B cell (primary cell): ENCODE measurements at regions not wholly inside any gene's neighbourhood (a gene's known extent, or its start where the extent isn't known, plus 50 kb on each side); places are given as distances from the start of the nearest gene placed in this dataset.

Experiments used
- ATAC-seq: fragments of 200-7000 bp; cut with Tn5 transposase; one replicate; pipeline ENCODE4 v1.10.0; 2021; ENCODE audit warnings: low read depth, mild to moderate bottlenecking, moderate number of reproducible peaks, moderate library complexity
- CTCF ChIA-PET: fragments of 350-600 bp; sonication (Branson Sonifier 250); formaldehyde crosslinking; loops from one replicate; lab custom pipeline; 2021; ENCODE audit warnings: antibody characterized with exemption, inconsistent platforms; lab: Charles Lee
- POLR2A ChIA-PET: fragments of 350-600 bp; sonication (Branson Sonifier 250); formaldehyde crosslinking; loops from one replicate; lab custom pipeline; 2021; ENCODE audit warnings: antibody characterized with exemption; lab: Charles Lee
- DNase-seq: peaks from one replicate; pipeline ENCODE4 v3.0.0; 2013
- H2AFZ ChIP-seq: 2 replicates; pipeline ENCODE4 v1.6.1; 2012; ENCODE audit warnings: mild to moderate bottlenecking, low read depth, low read length; ENCODE audit not compliant: insufficient read depth, poor library complexity, severe bottlenecking
- H3K27ac ChIP-seq, 2 donors: 1 replicate in 1 of 2; 2 replicates in 1 of 2; pipeline ENCODE4 v1.5.1; 2012 to 2013; ENCODE audit warnings: low read length in 2 of 2, mild to moderate bottlenecking in 2 of 2, moderate library complexity in 1 of 2
- H3K27me3 ChIP-seq, 4 experiments: fragments of 200-600 bp in 1 of 4; sonication (generic) in 1 of 4; replicated peaks in 1 of 4; 1 replicate in 2 of 4; 2 replicates in 2 of 4; pipeline versions ENCODE4 v1.6.1 to v1.7.0; 2013 to 2016; ENCODE audit warnings: low read length in 3 of 4, mild to moderate bottlenecking in 2 of 4, mixed read lengths in 1 of 4, moderate library complexity in 1 of 4; ENCODE audit not compliant: insufficient read depth in 4 of 4, control insufficient read depth in 3 of 4; ENCODE audit errors: control extremely low read depth in 1 of 4
- H3K36me3 ChIP-seq, 2 experiments: replicated peaks in 1 of 2; 1 replicate in 1 of 2; 2 replicates in 1 of 2; pipeline versions ENCODE4 v1.6.1 to v1.7.1; 2013; ENCODE audit warnings: low read length in 1 of 2; ENCODE audit not compliant: insufficient read depth in 2 of 2, control insufficient read depth in 1 of 2; ENCODE audit errors: control extremely low read depth in 1 of 2, extremely low read depth in 1 of 2
- H3K4me1 ChIP-seq, 2 donors: fragments of 200-600 bp in 1 of 2; sonication (generic) in 1 of 2; 1 replicate in 1 of 2; 2 replicates in 1 of 2; pipeline versions ENCODE4 v1.5.1 to v1.6.1; 2013 to 2017; ENCODE audit warnings: low read length in 2 of 2; ENCODE audit not compliant: control insufficient read depth in 2 of 2, insufficient read depth in 2 of 2
- H3K4me2 ChIP-seq: replicated peaks from 2 replicates; pipeline ENCODE3; 2012; ENCODE audit warnings: mild to moderate bottlenecking, low read depth, low read length; ENCODE audit not compliant: poor library complexity, severe bottlenecking
- H3K4me3 ChIP-seq, 5 experiments: fragments of 200-600 bp in 1 of 5; sonication (generic) in 1 of 5; 1 replicate in 3 of 5; 2 replicates in 2 of 5; pipeline versions ENCODE4 v1.5.1 to v1.7.0; 2011 to 2016; ENCODE audit warnings: low read length in 4 of 5, mild to moderate bottlenecking in 4 of 5, low read depth in 2 of 5, control low read depth in 1 of 5, moderate library complexity in 1 of 5; ENCODE audit not compliant: insufficient read depth in 1 of 5; ENCODE audit errors: control extremely low read depth in 1 of 5, extremely low read depth in 1 of 5
- H3K79me2 ChIP-seq: fragments of 200-600 bp; sonication (generic); one replicate; pipeline ENCODE4 v1.6.0; 2016; ENCODE audit warnings: low read length; ENCODE audit not compliant: control insufficient read depth, insufficient read depth
- H3K9ac ChIP-seq: fragments of 200-600 bp; sonication (generic); 2 replicates; pipeline ENCODE4 v1.6.1; 2017; ENCODE audit warnings: mild to moderate bottlenecking, low read length, moderate library complexity
- H3K9me3 ChIP-seq, 3 donors: one replicate each; pipeline versions ENCODE4 v1.6.1 to v1.7.1; 2013; ENCODE audit warnings: low read length in 2 of 3; ENCODE audit not compliant: control insufficient read depth in 2 of 3, insufficient read depth in 1 of 3; ENCODE audit errors: control extremely low read depth in 1 of 3
- H4K20me1 ChIP-seq: 2 replicates; pipeline ENCODE4 v1.6.0; 2012; ENCODE audit warnings: mild to moderate bottlenecking, low read length; ENCODE audit not compliant: insufficient read depth, control insufficient read depth, poor library complexity, severe bottlenecking
- H3K27ac Mint-ChIP-seq: one replicate; pipeline ENCODE4 v1.8.0; 2021; ENCODE audit warnings: mixed read lengths
- H3K27me3 Mint-ChIP-seq: one replicate; pipeline ENCODE4 v1.8.0; 2021; ENCODE audit warnings: mixed read lengths
- H3K4me1 Mint-ChIP-seq: one replicate; pipeline ENCODE4 v1.8.0; 2021; ENCODE audit warnings: mixed read lengths
- H3K4me3 Mint-ChIP-seq: one replicate; pipeline ENCODE4 v1.8.0; 2021; ENCODE audit warnings: mixed read lengths
- H3K9me3 Mint-ChIP-seq: one replicate; pipeline ENCODE4 v1.8.0; 2022; ENCODE audit warnings: mixed read lengths; ENCODE audit not compliant: insufficient read depth
- EZH2 ChIP-seq: IDR thresholded peaks from 2 replicates; pipeline ENCODE4 v1.6.1; 2012; ENCODE audit warnings: borderline replicate concordance, low read depth, mild to moderate bottlenecking, moderate library complexity, low read length; ENCODE audit not compliant: insufficient read depth, poor library complexity, severe bottlenecking
- WGBS: methylation state at CpG from one replicate; pipeline ENCODE4 v1.1.5; 2013; ENCODE audit warnings: missing lambda C conversion rate; ENCODE audit not compliant: insufficient coverage; 5-methylcytosine and 5-hydroxymethylcytosine counted together
- intact Hi-C: fragments of 100-400 bp; cut with micrococcal nuclease; formaldehyde crosslinking; loops from one replicate; pipeline ENCODE4 v1.10.0; 2022
- TF ChIP-seq, protein P1 (sequence below): fragments of 200-600 bp; IDR thresholded peaks from one replicate; pipeline ENCODE4 v1.8.0; 2022; ENCODE audit warnings: antibody characterized with exemption, mild to moderate bottlenecking

DNA sequence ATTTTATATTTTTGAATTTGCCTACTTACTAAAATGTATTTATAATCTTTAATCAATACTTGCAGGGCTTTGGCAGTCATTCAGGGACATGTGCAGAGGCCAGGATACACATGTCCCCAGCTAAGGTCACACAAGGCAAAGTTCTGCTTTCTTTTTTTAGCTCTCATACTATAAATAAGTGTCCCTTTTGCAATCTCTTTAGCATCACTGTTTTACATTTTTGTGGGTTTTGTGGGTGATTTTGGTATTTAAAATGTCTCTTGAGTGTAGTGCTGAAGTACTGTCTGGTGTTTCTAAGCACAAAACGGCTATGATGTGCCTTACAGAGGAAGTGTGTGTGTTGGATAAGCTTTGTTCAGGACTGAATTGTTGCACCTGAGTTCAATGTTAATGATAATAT lies 309.0 kb upstream of the GULP1 start:
- ChIA-PET POLR2A (no interaction called here), CTCF (no interaction called here)
- Mint-ChIP-seq H3K4me1 (peaks cover 6% of the 10 kb centered on the region), H3K27ac (no peak overlapping the region), H3K4me3 (no peak overlapping the region), H3K9me3 (no peaks in the 10 kb centered on the region), H3K27me3 (no peaks in the 10 kb centered on the region)
- Histone ChIP-seq H3K4me1 (peaks cover 9 to 16% of the 10 kb centered on the region in 2 donors), H3K9me3 (no peaks in the 10 kb centered on the region), H3K79me2 (no peaks in the 10 kb centered on the region), H3K4me3 (no peak overlapping the region), H3K36me3 (no peaks in the 10 kb centered on the region), H3K27ac (no peak overlapping the region), H3K27me3 (no peaks in the 10 kb centered on the region), H4K20me1 (no peaks in the 10 kb centered on the region), H3K9ac (no peak overlapping the region), H2AFZ (no peak overlapping the region), H3K4me2 (peak overlapping the region; percentile 15)
- no peak for ATAC-seq
- TF ChIP-seq EZH2, result no peak
- TF ChIP-seq, protein P1, sequence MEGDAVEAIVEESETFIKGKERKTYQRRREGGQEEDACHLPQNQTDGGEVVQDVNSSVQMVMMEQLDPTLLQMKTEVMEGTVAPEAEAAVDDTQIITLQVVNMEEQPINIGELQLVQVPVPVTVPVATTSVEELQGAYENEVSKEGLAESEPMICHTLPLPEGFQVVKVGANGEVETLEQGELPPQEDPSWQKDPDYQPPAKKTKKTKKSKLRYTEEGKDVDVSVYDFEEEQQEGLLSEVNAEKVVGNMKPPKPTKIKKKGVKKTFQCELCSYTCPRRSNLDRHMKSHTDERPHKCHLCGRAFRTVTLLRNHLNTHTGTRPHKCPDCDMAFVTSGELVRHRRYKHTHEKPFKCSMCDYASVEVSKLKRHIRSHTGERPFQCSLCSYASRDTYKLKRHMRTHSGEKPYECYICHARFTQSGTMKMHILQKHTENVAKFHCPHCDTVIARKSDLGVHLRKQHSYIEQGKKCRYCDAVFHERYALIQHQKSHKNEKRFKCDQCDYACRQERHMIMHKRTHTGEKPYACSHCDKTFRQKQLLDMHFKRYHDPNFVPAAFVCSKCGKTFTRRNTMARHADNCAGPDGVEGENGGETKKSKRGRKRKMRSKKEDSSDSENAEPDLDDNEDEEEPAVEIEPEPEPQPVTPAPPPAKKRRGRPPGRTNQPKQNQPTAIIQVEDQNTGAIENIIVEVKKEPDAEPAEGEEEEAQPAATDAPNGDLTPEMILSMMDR, result no peak
- intact Hi-C loops, result no loop called here
- no CpG with 5 or more reads among the region's 1 CpG for WGBS
- DNase-seq, result peak; percentile 19

GRCh38 chr2:187985195-187985594 lies 306.5 kb upstream of the GULP1 start:
- Histone ChIP-seq H3K79me2 (no peaks in the 10 kb centered on the region), H3K9me3 (no peaks in the 10 kb centered on the region), H3K27ac (no peak overlapping the region), H3K27me3 (no peaks in the 10 kb centered on the region), H3K36me3 (no peaks in the 10 kb centered on the region), H3K4me3 (no peak overlapping the region), H3K4me1 (peaks cover 18 to 35% of the 10 kb centered on the region in 2 donors), H2AFZ (no peak overlapping the region), H3K9ac (no peak overlapping the region), H4K20me1 (no peaks in the 10 kb centered on the region), H3K4me2 (no peak overlapping the region)
- ChIA-PET POLR2A (no interaction called here), CTCF (no interaction called here)
- TF ChIP-seq, protein P1, result no peak
- TF ChIP-seq EZH2, result no peak
- DNase-seq (no peak), ATAC-seq (no peak)
- Mint-ChIP-seq H3K4me3 (no peak overlapping the region), H3K9me3 (no peaks in the 10 kb centered on the region), H3K27ac (no peak overlapping the region), H3K27me3 (no peaks in the 10 kb centered on the region), H3K4me1 (peaks cover 10% of the 10 kb centered on the region)
- intact Hi-C loops, result no loop called here
- no CpG with 5 or more reads among the region's 2 CpGs for WGBS
